NCI-H2227 (cell line): ENCODE measurements at regions not wholly inside any gene's neighbourhood (a gene's known extent, or its start where the extent isn't known, plus 50 kb on each side); places are given as distances from the start of the nearest gene placed in this dataset.

Source experiments
- DNase-seq: peaks from one replicate; lab custom pipeline; 2025; ENCODE audit not compliant: unreplicated experiment; lab: John Stamatoyannopoulos, UW

- DNase-seq, result no peak
Observed at GRCh38 chr22:49491726-49492125, 335.9 kb downstream of the BRD1 start.

GRCh38 chr22:49491221-49491635 lies 336.4 kb downstream of the BRD1 start:
- DNase-seq, result no peak

GRCh38 chr22:49490692-49491091 lies 337.0 kb downstream of the BRD1 start:
- no peak for DNase-seq

GRCh38 chr22:49489821-49490220 lies 337.9 kb downstream of the BRD1 start:
- no peak for DNase-seq

- no peak for DNase-seq
Observed at GRCh38 chr22:49488943-49489342, 338.7 kb downstream of the BRD1 start.

- DNase-seq, result no peak
Observed at GRCh38 chr22:49487950-49488349, 339.7 kb downstream of the BRD1 start.

GRCh38 chr22:49486225-49486624 lies 341.4 kb downstream of the BRD1 start:
- no peak for DNase-seq

- no peak for DNase-seq
Observed at GRCh38 chr22:49483946-49484345, 343.7 kb downstream of the BRD1 start.

GRCh38 chr22:49483281-49483870 lies 344.3 kb downstream of the BRD1 start:
- no peak for DNase-seq

GRCh38 chr22:49482811-49483210 lies 344.9 kb downstream of the BRD1 start:
- DNase-seq, result no peak

- DNase-seq, result no peak
Observed at GRCh38 chr22:49481659-49482399, 345.8 kb downstream of the BRD1 start.

- DNase-seq, result no peak
Observed at GRCh38 chr22:49480896-49481658, 346.6 kb downstream of the BRD1 start.

GRCh38 chr22:49480331-49480730 lies 347.3 kb downstream of the BRD1 start:
- no peak for DNase-seq

GRCh38 chr22:49479566-49479965 lies 348.1 kb downstream of the BRD1 start:
- no peak for DNase-seq

GRCh38 chr22:49476800-49477400 lies 350.8 kb downstream of the BRD1 start:
- no peak for DNase-seq

GRCh38 chr22:49476176-49476575 lies 351.5 kb downstream of the BRD1 start:
- no peak for DNase-seq

GRCh38 chr22:49475253-49475652 lies 352.4 kb downstream of the BRD1 start:
- no peak for DNase-seq

- no peak for DNase-seq
Observed at GRCh38 chr22:49473286-49473685, 354.4 kb downstream of the BRD1 start.

- no peak for DNase-seq
Observed at GRCh38 chr22:49470741-49471503, 356.8 kb downstream of the BRD1 start.

- no peak for DNase-seq
Observed at GRCh38 chr22:49469896-49470740, 357.6 kb downstream of the BRD1 start.
